HFFc6 (cell line): ENCODE measurements at regions not wholly inside any gene's neighbourhood (a gene's known extent, or its start where the extent isn't known, plus 50 kb on each side); places are given as distances from the start of the nearest gene placed in this dataset.

Experiments used
- DNase-seq: peaks from one replicate; pipeline ENCODE4 v3.0.0-alpha.2; 2018
- H3K27ac Mint-ChIP-seq: 2 replicates; pipeline ENCODE4 v1.8.0; 2020; ENCODE audit warnings: mild to moderate bottlenecking, mixed read lengths
- H3K27me3 Mint-ChIP-seq: 2 replicates; pipeline ENCODE4 v1.8.0; 2021; ENCODE audit warnings: mild to moderate bottlenecking, moderate library complexity, mixed read lengths; ENCODE audit not compliant: insufficient read depth
- H3K36me3 Mint-ChIP-seq: 2 replicates; pipeline ENCODE4 v1.8.0; 2021; ENCODE audit warnings: low read depth, mixed read lengths
- H3K4me1 Mint-ChIP-seq: 2 replicates; pipeline ENCODE4 v1.8.0; 2020; ENCODE audit warnings: low read depth, mixed read lengths
- H3K4me3 Mint-ChIP-seq: 2 replicates; pipeline ENCODE4 v1.8.0; 2020; ENCODE audit warnings: mild to moderate bottlenecking, moderate library complexity, mixed read lengths
- H3K9me3 Mint-ChIP-seq: 2 replicates; pipeline ENCODE4 v1.8.0; 2020; ENCODE audit warnings: mild to moderate bottlenecking, mixed read lengths
- TF ChIP-seq, protein P1 (sequence below): fragments of 200-600 bp; sonication (generic); IDR thresholded peaks from 2 replicates; pipeline ENCODE4 v1.5.0; 2021; ENCODE audit warnings: antibody characterized with exemption, mild to moderate bottlenecking

DNA sequence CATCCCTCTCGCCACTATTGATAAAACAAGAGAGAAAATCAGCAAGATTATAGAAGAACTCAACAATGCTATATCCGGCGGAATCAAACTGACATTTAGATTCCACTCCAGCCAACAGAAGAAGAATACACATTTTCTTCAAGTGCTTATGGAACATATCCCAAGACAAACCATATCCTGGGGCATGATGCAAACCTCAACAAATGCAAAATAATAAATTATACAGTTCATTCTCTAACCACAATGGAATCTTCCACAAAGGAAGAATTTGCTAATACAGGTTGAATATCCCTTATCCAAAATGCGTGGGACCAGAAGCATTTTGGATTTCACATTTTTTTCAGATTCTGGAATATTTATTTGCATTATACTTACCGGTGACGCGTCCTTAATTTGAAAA lies 51.4 kb upstream of the YPEL5 start:
- peaks cover 4% of the 10 kb centered on the region for H3K27me3 Mint-ChIP-seq
- no peak overlapping the region for H3K4me3 Mint-ChIP-seq
- no peaks in the 10 kb centered on the region for H3K36me3 Mint-ChIP-seq
- no peak for DNase-seq
- H3K4me1 Mint-ChIP-seq: peaks cover 44% of the 10 kb centered on the region
- TF ChIP-seq, protein P1, sequence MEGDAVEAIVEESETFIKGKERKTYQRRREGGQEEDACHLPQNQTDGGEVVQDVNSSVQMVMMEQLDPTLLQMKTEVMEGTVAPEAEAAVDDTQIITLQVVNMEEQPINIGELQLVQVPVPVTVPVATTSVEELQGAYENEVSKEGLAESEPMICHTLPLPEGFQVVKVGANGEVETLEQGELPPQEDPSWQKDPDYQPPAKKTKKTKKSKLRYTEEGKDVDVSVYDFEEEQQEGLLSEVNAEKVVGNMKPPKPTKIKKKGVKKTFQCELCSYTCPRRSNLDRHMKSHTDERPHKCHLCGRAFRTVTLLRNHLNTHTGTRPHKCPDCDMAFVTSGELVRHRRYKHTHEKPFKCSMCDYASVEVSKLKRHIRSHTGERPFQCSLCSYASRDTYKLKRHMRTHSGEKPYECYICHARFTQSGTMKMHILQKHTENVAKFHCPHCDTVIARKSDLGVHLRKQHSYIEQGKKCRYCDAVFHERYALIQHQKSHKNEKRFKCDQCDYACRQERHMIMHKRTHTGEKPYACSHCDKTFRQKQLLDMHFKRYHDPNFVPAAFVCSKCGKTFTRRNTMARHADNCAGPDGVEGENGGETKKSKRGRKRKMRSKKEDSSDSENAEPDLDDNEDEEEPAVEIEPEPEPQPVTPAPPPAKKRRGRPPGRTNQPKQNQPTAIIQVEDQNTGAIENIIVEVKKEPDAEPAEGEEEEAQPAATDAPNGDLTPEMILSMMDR: no peak
- no peak overlapping the region for H3K27ac Mint-ChIP-seq
- no peaks in the 10 kb centered on the region for H3K9me3 Mint-ChIP-seq

DNA sequence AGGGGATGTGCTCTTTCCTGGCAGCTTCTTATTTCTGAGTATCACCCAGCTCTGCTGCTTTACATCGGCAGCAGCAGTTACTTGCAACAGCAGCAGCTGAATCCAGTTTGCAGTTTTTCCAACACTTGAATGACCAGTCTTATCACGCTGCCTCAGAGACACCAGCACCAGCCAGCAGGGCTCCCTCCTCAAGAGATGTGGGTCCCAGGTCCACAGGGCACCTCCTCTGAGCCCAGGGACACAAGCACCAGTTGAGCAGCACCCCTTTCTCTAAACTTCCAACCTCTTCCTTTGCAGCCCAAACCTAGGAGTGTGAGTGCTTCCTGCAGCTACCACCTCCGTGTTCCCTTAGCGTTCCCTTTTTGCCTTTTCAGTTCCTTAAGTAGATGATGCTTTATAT lies 50.4 kb upstream of the YPEL5 start:
- Mint-ChIP-seq H3K27ac (no peak overlapping the region), H3K4me1 (peaks cover 46% of the 10 kb centered on the region), H3K27me3 (peaks cover 4% of the 10 kb centered on the region; the same call in 1 of the 2 replicates), H3K36me3 (no peaks in the 10 kb centered on the region), H3K9me3 (no peaks in the 10 kb centered on the region), H3K4me3 (no peak overlapping the region)
- TF ChIP-seq, protein P1: no peak
- DNase-seq: no peak
